Adrenal gland (tissue), 5 donors: ENCODE measurements at regions not wholly inside any gene's neighbourhood (a gene's known extent, or its start where the extent isn't known, plus 50 kb on each side); places are given as distances from the start of the nearest gene placed in this dataset.

Source experiments
- POLR2A ChIP-seq, 2 donors: fragments of 450-650 bp; IDR thresholded peaks; one replicate each; pipeline ENCODE4 v1.6.1; 2017; ENCODE audit warnings: antibody characterized with exemption in 2 of 2, mild to moderate bottlenecking in 2 of 2, moderate library complexity in 1 of 2
- TF ChIP-seq, protein P1 (sequence below), 6 experiments: fragments of 450-650 bp in 4 of 6; fragments of 200-600 bp in 2 of 6; sonication (generic) in 1 of 6; IDR thresholded peaks; 1 replicate in 5 of 6; 2 replicates in 1 of 6; pipeline versions ENCODE4 v1.5.1 to v1.8.0; 2016 to 2021; ENCODE audit warnings: antibody characterized with exemption in 6 of 6, mild to moderate bottlenecking in 2 of 6, moderate library complexity in 1 of 6
- donor health status: DM: no; HTN: no; CAD: no.

DNA sequence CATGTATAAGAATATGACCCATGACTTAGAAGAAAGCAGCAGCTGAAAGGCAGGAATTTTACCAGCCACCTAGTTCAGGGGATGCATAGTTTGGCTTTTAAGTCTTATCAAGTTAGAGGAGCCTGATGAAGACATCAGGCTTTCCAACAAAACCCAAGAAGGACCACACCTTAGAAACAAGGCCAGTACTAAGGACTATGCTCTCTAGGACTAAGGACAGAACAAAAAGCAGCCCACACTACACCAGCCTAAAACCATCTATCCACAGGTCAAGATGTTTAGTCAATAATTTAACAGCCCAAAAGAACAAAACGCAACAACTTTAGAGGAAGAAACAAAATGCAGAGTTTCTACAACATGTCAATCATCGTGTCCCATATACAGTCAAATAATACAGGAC is 408.9 kb upstream of the RGMB start:
- TF ChIP-seq, protein P1, sequence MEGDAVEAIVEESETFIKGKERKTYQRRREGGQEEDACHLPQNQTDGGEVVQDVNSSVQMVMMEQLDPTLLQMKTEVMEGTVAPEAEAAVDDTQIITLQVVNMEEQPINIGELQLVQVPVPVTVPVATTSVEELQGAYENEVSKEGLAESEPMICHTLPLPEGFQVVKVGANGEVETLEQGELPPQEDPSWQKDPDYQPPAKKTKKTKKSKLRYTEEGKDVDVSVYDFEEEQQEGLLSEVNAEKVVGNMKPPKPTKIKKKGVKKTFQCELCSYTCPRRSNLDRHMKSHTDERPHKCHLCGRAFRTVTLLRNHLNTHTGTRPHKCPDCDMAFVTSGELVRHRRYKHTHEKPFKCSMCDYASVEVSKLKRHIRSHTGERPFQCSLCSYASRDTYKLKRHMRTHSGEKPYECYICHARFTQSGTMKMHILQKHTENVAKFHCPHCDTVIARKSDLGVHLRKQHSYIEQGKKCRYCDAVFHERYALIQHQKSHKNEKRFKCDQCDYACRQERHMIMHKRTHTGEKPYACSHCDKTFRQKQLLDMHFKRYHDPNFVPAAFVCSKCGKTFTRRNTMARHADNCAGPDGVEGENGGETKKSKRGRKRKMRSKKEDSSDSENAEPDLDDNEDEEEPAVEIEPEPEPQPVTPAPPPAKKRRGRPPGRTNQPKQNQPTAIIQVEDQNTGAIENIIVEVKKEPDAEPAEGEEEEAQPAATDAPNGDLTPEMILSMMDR (IDR thresholded peaks at IDR 0.05), result no peak
- no peak for TF ChIP-seq POLR2A (IDR thresholded peaks at IDR 0.05)
